Heart left ventricle (tissue), 16 donors: ENCODE measurements at regions not wholly inside any gene's neighbourhood (a gene's known extent, or its start where the extent isn't known, plus 50 kb on each side); places are given as distances from the start of the nearest gene placed in this dataset.

Source experiments
- ATAC-seq, 4 donors: fragments of 200-7000 bp; cut with Tn5 transposase; one replicate each; pipeline ENCODE4 v1.9.1; 2020 to 2022; ENCODE audit warnings: moderate library complexity in 4 of 4, mild to moderate bottlenecking in 3 of 4, moderate number of reproducible peaks in 1 of 4
- DNase-seq, 5 donors: peaks; one replicate each; pipeline ENCODE4 v3.0.0-alpha.2; 2020
- H3K27ac ChIP-seq, 12 donors: fragments of 200-600 bp; sonication (generic) in 4 of 12; one replicate each; pipeline versions ENCODE4 v1.5.0 to v1.8.0; 2016 to 2022; ENCODE audit warnings: mild to moderate bottlenecking in 2 of 12
- H3K27me3 ChIP-seq, 9 donors: fragments of 200-600 bp; sonication (generic) in 2 of 9; one replicate each; pipeline versions ENCODE4 v1.5.1 to v1.8.0; 2016 to 2022; ENCODE audit warnings: mild to moderate bottlenecking in 3 of 9
- H3K36me3 ChIP-seq, 9 donors: fragments of 200-600 bp; sonication (generic) in 2 of 9; one replicate each; pipeline versions ENCODE4 v1.5.0 to v1.8.0; 2018 to 2022; ENCODE audit warnings: mild to moderate bottlenecking in 2 of 9
- H3K4me1 ChIP-seq, 12 donors: fragments of 200-600 bp; sonication (generic) in 4 of 12; one replicate each; pipeline versions ENCODE4 v1.5.0 to v1.8.0; 2016 to 2022; ENCODE audit warnings: mild to moderate bottlenecking in 3 of 12
- H3K4me3 ChIP-seq, 12 donors: fragments of 200-600 bp; sonication (generic) in 4 of 12; one replicate each; pipeline versions ENCODE4 v1.5.0 to v1.8.0; 2017 to 2022; ENCODE audit warnings: mild to moderate bottlenecking in 9 of 12, moderate library complexity in 4 of 12
- H3K9me3 ChIP-seq, 12 donors: fragments of 200-600 bp; sonication (generic) in 4 of 12; one replicate each; pipeline versions ENCODE4 v1.5.0 to v1.8.0; 2016 to 2022; ENCODE audit warnings: mild to moderate bottlenecking in 1 of 12
- CTCF ChIP-seq, 12 donors: fragments of 200-600 bp; sonication (generic) in 4 of 12; IDR thresholded peaks; one replicate each; pipeline versions ENCODE4 v1.5.0 to v1.8.0; 2018 to 2022; ENCODE audit warnings: antibody characterized with exemption in 12 of 12, mild to moderate bottlenecking in 5 of 12
- POLR2A ChIP-seq, 2 donors: fragments of 450-650 bp; IDR thresholded peaks; one replicate each; pipeline ENCODE4 v1.6.1; 2017; ENCODE audit warnings: antibody characterized with exemption in 2 of 2, mild to moderate bottlenecking in 2 of 2, moderate library complexity in 2 of 2
- WGBS, 4 donors: extraction: QIAGEN DNeasy Blood & Tissue Kit in 2 of 4; methylation state at CpG; one replicate each; pipeline versions ENCODE4 v1.1.5 to v1.1.7; 2013 to 2018; 5-methylcytosine and 5-hydroxymethylcytosine counted together
- intact Hi-C, 10 donors: fragments of 100-400 bp; cut with DNase I; formaldehyde crosslinking; loops; one replicate each; pipeline versions ENCODE4 v1.11.1 to v1.14.2; 2022
- donor health status: ischemic (EF 13 %, LVEDD 7.1; RV severe dilation, severe dysfunction).
- donor health status: healthy with polysubstance abuse.
- donor health status: DM: no; HTN: yes; CAD: no.
- donor health status: DM: no; HTN: no; CAD: no.
- donor health status: ischemic (EF 25% LVEDD 6.9; RV normal size, moderate dysfunction).
- donor health status: ischemic (EF 25% LVEDD 5.7; RV mildly dilated, moderate dysfunction).
- donor health status: healthy.
- donor health status: DM: yes; HTN: yes; CAD: no.
- donor health status: ischemic (EF 35%, LVEDD 5.7; RV mildly dilated, moderate dysfunction).
- donor health status: nonischemic (EF 11% LVEDD 7.7; RV severe dilation, severe dysfunction).
- donor health status: DM: yes; HTN: yes; CAD: no.
- donor health status: PGD.
- donor health status: ischemic (EF 29% LVEDD 5.4; RV normal size, mild dysfunction).
- donor health status: nonischemic (EF 23%, LVEDD 6.1; RV moderate dilation, normal function).

DNA sequence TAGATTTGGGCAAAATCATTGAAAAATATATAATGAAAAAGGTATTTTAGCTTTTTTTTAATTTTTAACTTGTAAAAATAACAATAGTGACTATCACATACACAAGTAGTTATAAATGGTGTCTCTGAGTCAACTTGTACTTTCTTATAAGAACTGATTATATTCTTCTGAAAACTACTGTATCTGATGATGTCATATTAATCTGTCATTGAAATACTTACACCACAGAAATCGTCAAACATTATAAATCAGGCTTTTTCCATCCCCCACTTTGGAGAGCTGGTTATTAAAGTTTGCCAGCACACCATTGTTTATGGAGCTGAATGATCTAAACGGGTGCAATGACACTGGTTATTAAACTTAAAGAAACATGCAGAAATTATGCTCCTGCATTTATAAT, 1259.6 kb upstream of the CNTN5 start:
- ATAC-seq (no peak), DNase-seq (no peak)
- Histone ChIP-seq H3K4me3 (no peak overlapping the region), H3K9me3 (no peaks in the 10 kb centered on the region), H3K4me1 (no peaks in the 10 kb centered on the region), H3K36me3 (no peaks in the 10 kb centered on the region), H3K27me3 (no peaks in the 10 kb centered on the region), H3K27ac (no peak overlapping the region)
- TF ChIP-seq POLR2A (IDR thresholded peaks at IDR 0.05), result no peak
- no peak for TF ChIP-seq CTCF (IDR thresholded peaks at IDR 0.05)
- 53 to 68% (median 57%) methylated on average over 2 of the region's 2 CpGs for WGBS, 4 donors
- intact Hi-C loops, result no loop called here

- Histone ChIP-seq H3K27me3 (no peaks in the 10 kb centered on the region), H3K4me3 (no peak overlapping the region), H3K27ac (no peak overlapping the region), H3K4me1 (no peaks in the 10 kb centered on the region), H3K36me3 (no peaks in the 10 kb centered on the region), H3K9me3 (no peaks in the 10 kb centered on the region)
- TF ChIP-seq POLR2A (IDR thresholded peaks at IDR 0.05) (no peak), CTCF (IDR thresholded peaks at IDR 0.05) (no peak)
- DNase-seq, result no peak
- no peak for ATAC-seq
- intact Hi-C loops, result no loop called here
- 94 to 99% (median 97%) methylated on average over 1 of the region's 1 CpG for WGBS, 4 donors
Observed at GRCh38 chr11:97764193-97764592, 1256.6 kb upstream of the CNTN5 start.

DNA sequence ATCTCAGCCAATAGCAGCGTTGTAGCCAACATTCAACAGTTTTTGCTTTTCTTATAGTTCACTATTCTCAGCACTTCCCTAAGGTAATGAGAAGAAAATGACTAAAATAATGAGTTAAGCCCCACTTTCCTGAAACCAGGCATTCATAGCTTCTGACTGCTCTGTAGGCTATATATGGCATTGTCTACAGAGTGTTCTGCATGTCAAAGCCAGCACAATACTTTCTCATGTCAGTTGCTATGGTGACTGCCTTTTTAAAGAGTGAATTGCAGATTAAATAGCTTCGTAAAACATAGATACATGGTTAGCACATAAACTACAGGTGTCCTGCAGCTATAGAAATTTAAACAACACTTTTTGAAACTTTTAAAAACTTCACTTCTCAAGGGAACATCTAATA, 1256.1 kb upstream of the CNTN5 start:
- Histone ChIP-seq H3K27ac (no peak overlapping the region), H3K36me3 (no peaks in the 10 kb centered on the region), H3K27me3 (no peaks in the 10 kb centered on the region), H3K9me3 (no peaks in the 10 kb centered on the region), H3K4me3 (no peak overlapping the region), H3K4me1 (no peaks in the 10 kb centered on the region)
- ATAC-seq, result no peak
- TF ChIP-seq CTCF (IDR thresholded peaks at IDR 0.05), result no peak
- no peak for TF ChIP-seq POLR2A (IDR thresholded peaks at IDR 0.05)
- no peak for DNase-seq
- WGBS, 4 donors, result 71 to 83% (median 77%) methylated on average over 2 of the region's 2 CpGs
- intact Hi-C loops, result no loop called here

- Histone ChIP-seq H3K9me3 (no peaks in the 10 kb centered on the region), H3K27me3 (no peaks in the 10 kb centered on the region), H3K4me1 (peaks cover 0 to 7% (median 0%) of the 10 kb centered on the region in 12 donors), H3K4me3 (no peak overlapping the region), H3K36me3 (no peaks in the 10 kb centered on the region), H3K27ac (no peak overlapping the region)
- no peak for TF ChIP-seq POLR2A (IDR thresholded peaks at IDR 0.05)
- no peak for TF ChIP-seq CTCF (IDR thresholded peaks at IDR 0.05)
- 24 to 57% (median 36%) methylated on average over 1 of the region's 1 CpG for WGBS, 4 donors
- ATAC-seq (peak in 1 of 4 donors; percentile 65), DNase-seq (no peak)
- intact Hi-C loops, result no loop called here
Observed at GRCh38 chr11:97770570-97770969, 1250.2 kb upstream of the CNTN5 start.
